ENCODE measurements at regions not wholly inside any gene's neighbourhood (a gene's known extent, or its start where the extent isn't known, plus 50 kb on each side); places are given as distances from the start of the nearest gene placed in this dataset.

DNA sequence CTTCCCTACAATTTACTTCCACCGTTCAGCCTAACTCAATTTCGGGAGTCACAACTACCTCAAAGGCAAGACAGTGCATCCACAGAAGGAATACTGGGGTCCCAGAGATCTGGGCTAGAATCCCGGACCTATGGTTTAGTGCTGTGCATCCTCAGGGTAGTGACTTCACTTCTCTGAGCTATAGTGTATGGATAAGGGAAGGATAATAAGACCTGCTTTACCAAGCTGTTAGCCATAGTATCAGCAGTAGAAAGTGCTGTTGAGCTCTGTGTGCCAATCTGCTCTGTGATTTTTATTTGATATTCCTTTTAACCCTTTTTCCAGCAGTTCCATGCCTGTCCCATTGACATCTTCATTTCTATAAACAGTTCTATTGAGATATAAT is 1044.3 kb downstream of the BCL11B start:
- DNase-seq (ENCODE audit: low spot score): no peak

DNA sequence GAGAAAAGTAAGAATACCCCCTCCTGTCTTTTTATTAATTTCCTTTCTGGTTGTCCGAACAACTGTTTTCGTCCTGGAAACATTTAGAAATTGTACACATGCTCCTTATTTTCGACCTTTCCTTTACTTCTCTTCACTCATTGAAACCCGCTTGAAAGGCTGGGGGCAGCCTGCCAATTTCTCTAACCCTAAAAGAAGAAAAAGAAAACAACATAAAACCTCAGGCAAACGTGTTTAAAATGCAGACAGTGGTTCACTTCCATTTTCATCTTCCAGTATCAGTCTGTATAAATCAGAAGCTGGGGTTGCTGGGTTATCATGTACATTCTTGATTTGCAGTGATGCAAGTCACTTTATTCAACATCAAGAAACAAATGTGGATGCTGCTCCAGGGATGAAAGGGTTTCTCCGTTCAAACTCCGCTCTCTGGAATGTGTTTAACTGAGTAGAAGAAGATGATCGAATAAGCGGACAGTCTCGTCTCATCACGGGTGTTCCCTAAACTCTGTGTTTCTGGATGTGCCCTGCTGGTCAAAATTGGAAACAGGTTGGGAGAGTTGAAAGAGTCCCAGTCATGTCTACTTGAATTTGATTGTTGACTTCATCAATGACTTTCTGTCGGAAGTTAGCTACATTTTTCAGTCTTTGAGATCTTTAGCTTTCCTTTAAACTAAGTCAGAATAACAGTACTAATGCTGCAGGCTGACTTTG is 1042.2 kb downstream of the BCL11B start:
- DNase-seq (ENCODE audit: low spot score): no peak

DNA sequence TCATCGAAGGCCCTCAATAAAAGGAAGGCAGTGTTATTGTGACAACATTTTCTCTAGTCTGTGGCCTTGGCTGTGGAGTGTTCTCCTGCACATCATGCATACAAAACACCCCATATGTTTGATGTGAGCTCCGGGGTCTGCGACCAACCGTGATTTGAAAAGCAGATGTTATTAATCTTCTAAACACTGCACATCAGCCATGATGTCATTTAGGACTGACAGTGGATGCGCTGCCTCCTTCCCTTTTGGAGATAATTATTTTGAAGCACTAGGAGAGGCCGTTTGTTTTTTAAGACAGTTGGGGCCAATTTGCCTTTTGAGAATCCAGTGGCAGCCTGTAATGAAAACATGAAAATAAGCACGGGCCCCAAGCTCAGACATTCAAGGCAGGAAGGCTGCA is 1041.6 kb downstream of the BCL11B start:
- no peak for DNase-seq (ENCODE audit: low spot score)

DNA sequence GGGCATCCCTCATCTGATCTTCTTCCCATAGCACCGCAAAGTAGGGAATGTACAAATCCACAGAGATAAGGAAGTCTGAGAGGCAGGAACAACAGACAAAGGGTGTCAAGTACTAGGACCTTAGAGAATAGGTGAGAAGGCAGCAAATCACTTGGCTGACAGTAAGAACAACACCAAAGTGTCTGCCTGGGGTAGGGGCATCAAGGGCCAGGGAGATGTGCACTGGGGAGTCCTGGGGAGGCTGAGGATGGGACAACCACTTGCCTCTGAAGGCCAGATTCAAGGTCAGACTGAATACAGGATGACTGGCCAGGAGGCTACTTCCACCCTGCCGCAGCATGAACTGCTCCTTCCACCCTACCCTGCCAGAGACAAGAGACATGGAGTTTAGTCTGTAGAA is 1040.8 kb downstream of the BCL11B start:
- no peak for DNase-seq (ENCODE audit: low spot score)

DNA sequence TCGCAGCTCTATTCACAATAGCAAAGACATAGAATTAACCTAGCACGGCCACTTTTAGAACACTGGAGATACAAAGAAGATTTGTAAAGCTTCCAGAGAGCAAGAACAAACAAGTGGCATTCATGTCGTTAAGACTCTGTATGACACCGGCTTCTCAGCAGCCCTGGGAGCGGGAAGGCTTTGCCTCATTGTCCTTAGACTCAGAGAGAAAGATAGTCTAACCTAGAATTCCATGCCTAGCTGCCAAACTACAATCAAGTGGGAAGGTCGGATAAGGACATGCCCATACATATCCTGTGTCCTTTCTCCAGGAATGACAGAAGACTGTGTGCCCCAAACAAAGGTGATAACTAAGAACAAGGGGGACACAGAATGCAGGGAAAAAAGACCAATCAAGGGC is 1038.3 kb downstream of the BCL11B start:
- no peak for DNase-seq (ENCODE audit: low spot score)

DNA sequence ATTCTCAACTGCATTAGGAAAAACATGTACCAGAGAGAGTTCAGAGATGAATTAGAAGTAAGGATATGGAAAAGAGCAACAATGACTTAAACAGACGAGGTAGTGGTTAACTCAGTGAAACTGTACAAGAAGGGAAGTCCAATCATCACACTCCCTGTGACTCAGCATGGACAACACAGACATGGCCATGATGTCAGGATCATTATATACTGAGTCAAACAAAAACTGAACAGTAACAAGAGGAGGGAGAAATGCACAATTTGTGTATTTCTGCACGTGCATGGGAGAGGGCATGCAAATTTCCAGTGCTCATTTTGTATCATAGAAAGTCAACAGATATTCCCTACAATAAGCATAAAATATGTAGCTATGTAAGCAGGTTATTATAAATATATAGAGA is 1037.8 kb downstream of the BCL11B start:
- no peak for DNase-seq (ENCODE audit: low spot score)

DNA sequence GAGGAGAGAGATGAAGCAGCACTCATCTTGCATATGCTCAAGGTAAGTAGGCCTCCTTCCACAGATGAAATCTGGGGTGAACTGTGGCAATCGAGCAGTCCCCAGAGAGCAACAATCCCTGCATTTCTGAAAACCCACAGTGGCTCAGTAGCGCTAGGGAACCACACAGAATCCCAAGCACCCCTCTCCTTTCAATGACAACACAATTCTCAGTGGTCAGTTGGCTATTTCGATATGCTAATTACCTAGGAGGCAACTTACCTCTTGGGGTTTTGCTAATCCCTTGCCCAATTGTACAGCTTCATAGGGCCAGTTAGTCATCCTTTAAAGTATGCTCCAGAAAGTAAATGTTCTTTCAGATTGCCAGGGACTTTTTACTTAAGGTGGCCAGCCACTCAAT is 1035.7 kb downstream of the BCL11B start:
- DNase-seq (ENCODE audit: low spot score): no peak

DNA sequence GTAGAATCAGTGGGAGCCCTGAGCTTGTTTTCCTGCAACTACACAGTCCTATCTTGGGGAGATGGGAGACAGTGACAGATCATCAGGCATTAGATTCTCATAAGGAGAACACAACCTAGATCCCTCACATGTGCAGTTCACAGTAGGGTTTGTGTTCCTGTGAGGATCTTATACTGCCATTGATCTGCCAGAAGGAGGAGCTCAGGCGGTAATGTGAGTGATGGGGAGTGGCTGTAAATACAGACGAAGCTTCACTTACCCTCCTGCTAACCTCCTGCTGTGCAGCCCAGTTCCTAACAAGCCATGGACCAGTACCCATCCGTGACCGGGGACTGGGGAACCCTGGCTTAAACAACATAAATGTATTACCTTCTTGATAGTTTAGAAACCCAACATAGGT is 1034.1 kb downstream of the BCL11B start:
- DNase-seq (ENCODE audit: low spot score): no peak

DNA sequence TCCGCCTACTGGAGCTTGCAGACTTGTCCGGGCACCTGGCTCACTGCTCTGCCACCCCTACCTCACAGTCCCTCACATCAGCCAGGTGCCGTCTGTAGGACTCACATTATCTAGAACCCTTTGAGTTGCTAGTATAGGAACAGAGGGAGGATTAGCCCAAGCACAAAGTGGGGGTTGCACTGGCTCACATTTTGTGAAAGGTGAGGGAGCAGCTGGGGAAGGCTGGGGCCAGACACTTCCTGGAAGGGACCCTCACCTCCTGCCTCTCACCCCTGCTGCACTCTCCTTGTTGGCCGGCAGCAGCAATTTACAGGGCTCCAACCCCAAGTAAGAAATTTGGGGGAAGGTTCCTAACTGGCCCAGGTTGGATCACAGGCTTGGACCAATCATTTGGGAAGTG is 1031.6 kb downstream of the BCL11B start:
- DNase-seq (ENCODE audit: low spot score): no peak

DNA sequence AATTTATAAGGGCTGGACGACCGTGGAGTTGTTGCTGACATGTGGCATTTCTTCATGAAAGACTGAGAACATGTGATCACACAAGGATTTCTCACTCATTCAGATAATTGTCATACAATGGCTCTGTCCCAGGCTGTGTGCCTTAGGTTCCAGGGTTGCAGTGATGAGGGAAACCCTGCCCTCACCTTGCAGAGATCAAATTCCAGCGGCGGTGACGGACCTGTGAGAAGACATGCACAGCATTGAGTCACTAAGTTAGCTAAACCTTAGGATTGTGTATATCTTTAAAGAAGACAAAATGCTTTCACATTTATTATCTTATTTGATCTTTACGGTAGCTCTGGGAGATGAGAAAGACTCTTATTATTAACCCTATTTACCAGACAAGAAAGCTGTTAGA is 1029.1 kb downstream of the BCL11B start:
- DNase-seq (ENCODE audit: low spot score): no peak

DNA sequence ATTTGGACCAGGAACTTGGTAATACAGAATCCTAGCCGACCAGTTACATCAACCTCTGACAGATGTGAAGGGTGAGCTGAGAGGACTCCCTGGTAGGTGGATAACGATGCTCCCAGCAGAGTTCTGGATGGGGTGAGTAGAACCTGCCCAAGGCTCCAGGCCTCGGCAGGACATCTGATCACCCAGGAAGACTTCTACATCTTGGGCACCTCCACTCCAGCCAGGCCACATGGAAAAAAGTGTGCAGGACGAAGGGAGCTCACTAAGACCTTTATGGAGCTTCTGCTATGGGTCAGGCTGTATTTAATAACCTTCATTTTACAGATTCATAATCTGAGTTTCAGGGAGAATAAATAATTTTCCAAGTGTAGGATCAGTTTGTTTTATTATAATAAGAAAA is 1028.7 kb downstream of the BCL11B start:
- DNase-seq (ENCODE audit: low spot score): no peak

DNA sequence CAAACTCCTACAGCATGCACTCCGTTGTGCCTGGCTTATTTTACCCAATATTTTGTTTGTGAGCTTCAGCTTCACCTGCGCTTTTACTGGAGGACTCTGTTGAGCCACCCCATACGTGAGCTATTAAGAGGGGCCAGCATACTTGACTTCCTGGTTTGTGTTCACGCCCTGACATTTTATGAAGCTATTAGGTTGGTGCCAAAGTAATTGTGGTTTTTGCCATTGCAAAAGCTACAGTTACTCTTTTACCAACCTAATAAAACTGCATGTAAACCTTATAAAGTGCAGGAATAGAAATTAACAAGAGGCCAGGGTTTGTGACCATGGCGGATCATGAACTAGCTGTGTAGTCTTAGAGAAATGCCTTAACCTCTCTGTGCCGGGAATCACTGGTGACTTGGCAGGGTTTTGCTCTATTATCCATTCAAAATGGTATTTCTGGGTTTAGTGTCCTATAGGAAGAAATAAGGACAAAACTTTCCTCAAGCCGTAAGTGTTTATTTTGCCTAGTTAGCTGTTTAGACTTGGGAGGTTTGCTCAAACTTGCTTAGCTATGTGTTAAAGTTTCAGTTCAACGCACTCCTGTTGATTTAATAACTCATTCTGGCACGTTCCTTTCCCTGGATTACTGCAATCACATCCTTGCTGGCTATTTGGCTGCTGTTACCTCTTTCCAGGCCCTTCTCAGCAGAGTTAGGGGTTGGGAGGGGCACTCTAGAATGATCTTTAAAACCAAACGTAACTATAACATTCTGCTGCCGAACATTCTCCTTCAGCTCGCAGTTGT is 1027.6 kb downstream of the BCL11B start:
- DNase-seq (ENCODE audit: low spot score): no peak

DNA sequence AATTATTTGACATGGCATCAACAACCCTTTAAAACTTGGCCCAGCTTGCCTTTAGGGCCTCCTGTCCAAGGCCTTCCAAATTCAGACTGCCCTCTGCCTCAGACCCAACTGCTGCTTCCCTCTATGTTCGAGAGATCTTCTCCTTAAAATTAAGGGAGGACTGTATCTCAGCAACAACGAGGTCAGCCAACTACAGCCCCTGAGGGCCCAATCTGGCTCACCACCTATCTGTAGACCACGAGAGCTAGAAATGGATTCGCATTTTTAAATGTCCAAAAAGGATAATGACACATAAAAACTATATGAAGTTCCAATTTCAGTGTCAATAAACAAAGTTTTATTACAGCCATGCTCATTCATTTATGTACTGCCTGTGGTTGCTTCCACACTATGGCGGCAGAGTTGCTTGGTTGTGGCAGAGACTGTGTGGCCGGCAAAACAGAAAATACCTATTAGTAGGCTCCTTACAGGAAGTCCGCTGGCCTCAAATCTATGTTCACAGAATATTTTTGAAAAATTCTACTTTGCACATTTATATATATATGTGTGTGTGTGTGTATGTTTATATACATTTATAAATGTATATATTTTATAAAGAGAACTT is 1026.9 kb downstream of the BCL11B start:
- DNase-seq (ENCODE audit: low spot score): no peak

DNA sequence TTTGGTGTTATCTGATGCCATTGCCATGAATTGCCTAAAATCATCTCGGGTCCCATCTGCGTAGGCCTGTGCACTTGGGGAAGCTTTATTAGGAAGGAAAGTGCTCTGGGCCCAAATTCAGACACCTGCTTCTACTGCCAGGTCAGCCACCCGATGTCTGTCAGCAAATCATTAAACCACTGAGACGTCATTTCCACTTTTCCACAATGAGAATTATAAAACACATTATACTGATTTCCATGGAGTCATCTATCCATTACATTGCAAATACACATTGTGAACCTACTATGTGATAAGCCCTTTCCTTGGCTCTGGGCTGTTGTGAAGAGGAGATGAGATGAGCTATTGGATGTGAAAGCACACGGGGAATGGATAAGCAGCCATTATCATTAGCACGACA is 1022.9 kb downstream of the BCL11B start:
- DNase-seq (ENCODE audit: low spot score): no peak

DNA sequence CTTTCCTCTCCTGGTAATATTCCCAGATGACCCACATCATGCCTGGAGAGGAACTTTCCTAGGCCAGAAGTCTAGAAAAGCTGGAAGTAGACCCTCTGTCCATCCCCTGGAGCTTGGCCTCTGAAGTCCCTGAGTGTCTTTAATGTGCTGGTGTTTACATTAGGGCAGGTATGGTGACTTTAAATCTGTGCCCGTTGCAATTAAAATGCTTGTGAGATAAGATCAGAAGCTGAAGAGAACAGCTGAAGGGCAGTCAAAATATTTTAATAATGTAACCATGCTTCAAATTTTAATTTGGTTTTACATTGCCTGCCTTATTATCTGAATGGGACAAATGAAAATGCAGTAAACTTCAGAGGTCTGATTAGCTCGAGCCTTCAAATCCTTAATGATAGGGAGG is 1022.5 kb downstream of the BCL11B start:
- no peak for DNase-seq (ENCODE audit: low spot score)

DNA sequence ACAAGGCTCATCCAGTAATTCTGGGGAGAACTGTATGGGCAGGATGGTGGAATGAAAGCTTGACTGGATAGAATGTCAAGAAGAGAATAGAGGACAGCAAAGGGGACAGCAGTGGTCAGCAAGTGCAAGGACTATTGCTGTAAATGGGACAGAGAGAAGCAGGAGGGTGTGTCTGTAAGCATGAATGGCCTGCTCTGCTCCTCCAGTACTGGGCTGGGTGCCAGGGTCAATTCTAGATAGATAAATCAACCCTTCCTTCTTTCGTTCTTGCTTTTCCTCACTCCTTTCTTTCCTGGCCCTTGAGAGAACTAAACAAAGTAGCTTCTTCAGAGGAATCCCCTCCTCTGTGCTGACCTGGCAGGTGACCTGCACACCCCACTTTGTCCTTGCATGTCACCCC is 1019.2 kb downstream of the BCL11B start:
- no peak for DNase-seq (ENCODE audit: low spot score)

DNA sequence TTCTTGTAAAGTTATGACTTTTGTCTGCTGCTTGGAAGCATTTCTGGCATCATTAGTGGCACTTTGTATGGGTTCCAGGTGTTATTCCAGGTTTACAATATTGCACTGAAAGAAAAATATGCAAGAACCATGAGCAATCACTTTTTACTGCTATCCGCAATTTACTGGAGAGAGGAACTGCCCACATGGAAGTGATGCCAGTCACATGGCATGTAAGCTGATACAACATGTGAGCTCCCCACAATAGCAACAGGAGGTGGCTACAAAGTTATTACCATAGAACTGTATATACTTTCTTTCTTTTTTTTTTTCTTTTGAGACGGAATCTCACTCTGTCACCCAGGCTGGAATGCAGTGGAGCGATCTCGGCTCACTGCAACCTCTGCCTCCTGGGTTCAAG is 1012.1 kb downstream of the BCL11B start:
- no peak for DNase-seq (ENCODE audit: low spot score)

DNA sequence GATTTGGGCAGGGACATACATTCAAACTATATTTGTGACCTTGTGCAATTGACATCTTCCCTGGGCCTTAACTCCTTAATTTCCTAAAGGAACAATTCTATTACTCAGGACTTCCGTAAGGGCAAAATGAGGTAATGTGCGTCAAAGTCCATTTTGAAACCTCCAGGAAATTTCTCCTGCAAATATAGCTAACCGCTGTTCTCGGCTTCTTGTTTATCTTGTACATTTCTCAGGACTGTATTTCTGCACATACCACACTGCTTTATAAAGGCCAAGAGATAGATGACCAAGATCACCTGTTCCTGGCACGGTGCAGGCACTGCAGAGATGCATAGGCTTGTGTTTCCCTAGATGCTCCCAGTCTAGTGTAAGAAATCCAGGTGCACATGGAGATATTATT is 1009.4 kb downstream of the BCL11B start:
- DNase-seq (ENCODE audit: low spot score): no peak

DNA sequence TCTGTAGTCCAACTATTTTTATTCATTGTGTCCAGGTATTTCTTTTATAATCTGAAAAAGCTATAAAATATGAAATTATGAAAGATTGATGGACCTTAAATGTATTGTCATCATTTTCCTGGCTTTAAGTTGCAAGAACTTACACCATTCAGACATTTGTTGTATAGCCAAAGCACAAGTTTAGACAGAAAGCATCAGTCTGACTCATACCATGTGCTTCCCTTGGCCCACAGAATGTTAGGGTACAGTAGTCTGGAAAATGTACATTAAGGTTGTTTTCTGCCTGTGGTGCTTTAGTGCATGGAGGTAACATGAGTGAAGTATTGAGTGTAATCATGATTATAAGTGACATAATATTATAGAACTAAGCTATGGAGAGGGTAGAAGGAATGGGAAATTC is 1002.5 kb downstream of the BCL11B start:
- no peak for DNase-seq (ENCODE audit: low spot score)

DNA sequence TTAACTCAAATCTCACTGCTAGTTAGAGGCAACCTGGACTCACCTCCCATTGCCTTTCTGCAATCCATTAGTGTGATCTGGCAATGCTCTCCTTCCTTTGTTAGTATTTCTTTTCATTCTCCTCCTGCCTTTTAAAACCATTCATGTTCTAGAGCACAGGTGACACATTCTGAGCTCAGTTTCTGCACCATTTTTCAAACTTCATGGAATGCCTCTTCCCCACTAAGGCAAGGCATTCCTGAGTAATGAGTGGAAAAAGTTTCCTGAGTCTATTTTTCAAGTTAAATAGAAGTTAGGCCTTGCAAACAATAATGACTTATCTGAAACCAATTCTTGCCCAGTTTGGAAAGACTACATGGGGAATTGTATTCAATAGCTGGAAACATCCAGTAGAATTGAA is 1001.8 kb downstream of the BCL11B start:
- DNase-seq (ENCODE audit: low spot score): no peak

DNA sequence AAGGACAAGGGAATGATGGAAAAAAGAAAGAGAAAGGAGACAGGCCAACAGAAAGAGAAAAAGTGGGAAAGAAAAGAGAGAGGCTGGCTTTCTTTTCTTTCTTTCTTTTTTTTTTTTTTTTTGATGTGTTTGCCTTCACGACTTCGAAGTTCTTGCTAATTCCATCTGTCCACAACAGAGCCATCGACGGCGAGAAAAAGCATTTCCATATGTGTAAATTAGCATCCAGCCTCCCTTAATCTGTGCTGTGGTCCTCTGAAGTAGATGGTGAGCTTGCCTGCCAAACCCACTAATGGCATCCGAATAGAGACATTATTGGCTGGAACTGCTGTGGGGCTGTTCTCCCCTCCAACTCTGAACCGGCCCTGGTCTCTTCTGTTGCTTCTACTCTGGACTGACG is 997.4 kb downstream of the BCL11B start:
- DNase-seq (ENCODE audit: low spot score): no peak

DNA sequence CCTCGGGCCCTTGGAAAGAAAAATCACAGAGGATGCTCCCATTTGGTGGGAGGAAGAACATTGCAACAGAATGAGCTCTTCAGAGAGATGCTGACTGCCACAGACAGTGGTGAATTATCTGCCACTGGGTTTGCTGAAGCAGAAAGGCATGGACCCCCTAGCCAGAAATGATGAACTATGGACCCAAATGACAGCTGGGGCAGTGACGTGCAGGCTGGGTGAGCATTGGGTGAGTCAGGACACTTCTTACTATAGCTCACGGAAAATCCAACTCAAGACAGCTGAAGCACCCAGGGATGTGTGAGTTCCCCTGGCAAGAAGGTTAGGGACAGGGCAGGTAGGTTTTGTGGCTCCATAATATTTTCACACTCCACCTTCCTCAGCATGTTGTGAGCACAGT is 993.2 kb downstream of the BCL11B start:
- DNase-seq (ENCODE audit: low spot score): no peak

DNA sequence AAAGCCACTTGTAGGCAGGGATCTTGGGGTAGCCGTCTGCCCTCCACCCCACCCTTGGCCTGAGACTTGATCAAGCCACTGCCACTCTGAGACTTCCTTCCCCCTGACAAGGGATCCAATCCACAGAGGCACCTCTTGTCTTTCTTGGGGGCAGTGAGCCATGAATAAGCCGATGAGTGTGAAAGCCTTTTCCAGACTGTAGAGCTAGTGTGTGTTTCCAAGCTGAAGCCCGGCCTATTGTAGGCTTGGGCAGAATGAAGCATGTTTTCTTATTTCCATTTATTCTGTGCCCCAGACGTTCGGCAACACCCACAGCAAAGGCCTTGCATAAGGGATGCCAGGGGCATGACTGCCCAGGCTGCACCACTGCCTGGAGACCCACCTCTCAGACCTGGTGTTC is 991.6 kb downstream of the BCL11B start:
- DNase-seq (ENCODE audit: low spot score): no peak

All from ureter (tissue), 1 donor.